HG03139 (cell line): ENCODE measurements at regions not wholly inside any gene's neighbourhood (a gene's known extent, or its start where the extent isn't known, plus 50 kb on each side); places are given as distances from the start of the nearest gene placed in this dataset.
"Not testable (repeated sequence)": the region's sequence is repeated elsewhere in the genome, so short reads cannot be mapped to it uniquely, and the experiment has no call there.

Experiments
- ATAC-seq: cut with Tn5 transposase; IDR thresholded peaks from one replicate; pipeline ENCODE4 v1.9.1; 2021; ENCODE audit not compliant: unreplicated experiment

DNA sequence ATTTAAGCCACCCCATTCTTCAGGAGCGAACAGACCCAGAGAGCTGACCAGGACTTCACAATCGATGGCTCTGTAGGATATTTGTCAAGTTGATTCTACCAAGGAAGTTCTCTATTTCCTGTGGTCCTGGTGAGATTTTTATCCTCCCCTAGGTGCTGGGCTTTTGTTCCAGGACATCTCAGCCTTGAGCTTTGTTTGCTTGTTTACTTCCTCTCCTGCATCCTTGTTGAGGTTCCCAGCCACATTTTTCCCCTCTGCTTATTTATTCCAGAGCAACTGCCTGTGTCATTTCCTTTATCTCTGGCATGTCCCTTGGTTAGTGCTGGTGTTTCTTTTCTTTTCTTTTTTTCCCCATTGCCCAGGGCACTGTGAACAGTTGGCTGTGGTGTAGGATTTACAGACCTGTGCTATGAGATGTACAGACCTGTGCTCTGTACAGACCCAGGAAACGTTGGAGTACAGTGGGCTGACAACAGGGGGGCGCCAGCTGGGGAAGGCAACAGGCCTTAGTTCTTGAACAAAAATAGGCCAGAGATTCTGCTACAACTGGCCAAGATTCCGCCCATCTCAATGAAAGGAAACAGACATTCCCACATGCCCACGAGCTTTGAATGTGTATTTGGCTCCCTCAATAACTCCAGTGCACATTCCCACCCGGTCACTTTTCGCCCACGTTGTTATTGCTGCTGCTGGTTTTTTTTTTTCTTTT is 235.9 kb upstream of the DDI1 start:
- no peak for ATAC-seq

- ATAC-seq, result no peak
These were observed 233.4 kb upstream of the DDI1 start for GRCh38 chr11:103803062-103803461.

DNA sequence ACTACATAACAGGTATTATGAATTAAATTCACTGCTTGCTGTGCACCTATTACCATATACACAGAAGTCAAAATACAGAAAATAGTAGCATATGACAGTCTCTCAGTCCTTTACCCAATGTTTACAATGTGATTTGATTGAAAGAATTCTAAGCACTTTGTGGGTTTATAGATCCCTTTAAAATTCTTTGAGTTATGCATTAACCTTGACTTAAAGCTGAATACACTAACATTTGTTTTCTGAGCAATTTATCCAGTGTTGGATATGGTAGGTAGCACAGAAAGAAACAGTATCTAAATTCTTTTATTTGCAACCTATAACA is 230.8 kb upstream of the DDI1 start:
- no peak for ATAC-seq

DNA sequence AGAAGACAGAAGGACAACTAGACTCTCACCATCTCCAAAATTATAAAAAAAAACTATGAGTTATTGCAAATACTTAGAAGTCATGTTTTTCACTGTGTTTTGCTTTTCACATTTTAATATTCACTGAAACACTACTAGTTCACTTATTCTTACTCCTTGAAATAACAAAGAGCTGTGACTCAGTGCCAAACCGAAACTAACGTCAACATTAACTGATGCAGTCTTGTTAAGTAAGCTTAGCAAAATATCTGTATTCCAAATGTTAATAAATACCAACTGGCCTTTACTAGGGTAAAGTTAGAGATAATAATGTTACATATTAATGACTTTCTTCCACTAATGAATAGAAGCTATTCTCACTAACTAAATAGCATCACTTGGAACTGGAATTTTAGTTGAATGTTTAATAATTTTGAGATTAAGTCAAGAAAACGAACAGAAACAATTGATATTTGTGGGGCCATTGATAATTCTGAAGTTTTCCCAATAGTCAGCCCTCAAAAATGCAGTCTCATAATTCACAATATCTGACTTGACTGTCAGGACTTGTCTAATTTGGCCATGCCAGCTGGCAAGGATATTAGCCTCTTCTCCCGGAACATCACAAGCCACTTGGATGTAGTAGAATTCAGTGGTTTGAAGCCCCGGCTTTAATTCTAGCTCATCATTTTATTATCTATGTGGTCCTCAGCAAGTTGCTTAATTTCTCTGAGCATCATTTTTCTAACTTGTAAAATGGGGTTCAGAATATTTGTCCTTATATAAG is 230.1 kb upstream of the DDI1 start:
- ATAC-seq, result no peak

- no peak for ATAC-seq
These were observed 228.6 kb upstream of the DDI1 start for GRCh38 chr11:103807806-103808205.

DNA sequence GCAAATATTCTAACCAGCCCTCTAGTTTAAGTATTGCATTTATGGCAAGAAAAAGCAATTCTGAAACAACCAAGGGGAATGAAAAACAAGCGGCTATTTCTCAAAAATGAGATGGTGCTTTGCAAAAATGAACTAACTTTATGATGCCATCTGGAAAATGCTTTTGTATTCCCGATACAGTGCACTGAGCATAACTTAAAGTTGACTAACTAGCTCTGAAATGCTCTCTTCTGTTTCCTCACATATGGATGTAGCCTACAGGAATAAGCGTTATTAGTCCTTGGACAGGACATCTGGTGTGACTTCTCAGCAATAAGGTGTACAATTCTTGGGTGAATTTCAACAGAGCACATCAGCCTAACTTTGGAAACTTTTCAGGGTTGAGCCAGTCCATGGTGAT is 228.2 kb upstream of the DDI1 start:
- no peak for ATAC-seq

GRCh38 chr11:103811870-103812455 is 224.5 kb upstream of the DDI1 start:
- no peak for ATAC-seq

DNA sequence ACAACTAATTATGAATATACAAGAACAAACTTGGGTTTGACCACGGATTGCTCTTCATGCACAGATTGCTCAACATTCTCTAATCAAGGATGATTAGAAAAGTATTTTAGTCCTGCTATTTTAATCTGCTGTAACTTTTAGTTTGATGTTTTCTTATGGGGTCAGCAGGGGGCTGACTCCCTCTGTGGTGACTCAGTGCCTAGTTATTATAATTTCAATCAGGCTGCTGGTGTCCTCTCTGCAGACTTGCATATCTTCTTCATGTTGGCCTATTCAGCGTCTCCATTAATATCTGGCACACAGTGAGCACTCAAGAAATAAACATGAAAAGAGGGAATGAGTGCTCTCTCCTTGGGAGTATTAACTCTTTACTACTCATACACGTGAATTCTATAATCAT is 223.8 kb upstream of the DDI1 start:
- ATAC-seq, result no peak

DNA sequence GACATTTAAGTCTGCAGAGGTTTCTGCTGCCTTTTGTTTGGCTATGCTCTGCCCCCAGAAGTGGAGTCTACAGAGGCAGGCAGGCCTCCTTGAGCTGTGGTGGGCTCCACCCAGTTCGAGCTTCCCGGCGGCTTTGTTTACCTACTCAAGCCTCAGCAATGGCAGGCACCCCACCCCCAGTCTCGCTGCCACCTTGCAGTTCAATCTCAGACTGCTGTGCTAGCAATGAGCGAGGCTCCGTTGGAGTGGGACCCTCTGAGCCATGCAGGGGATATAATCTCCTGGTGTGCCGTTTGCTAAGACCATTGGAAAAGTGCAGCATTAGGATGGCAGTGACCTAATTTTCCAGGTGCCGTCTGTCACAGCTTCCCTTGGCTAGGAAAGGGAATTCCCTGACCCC is 216.1 kb upstream of the DDI1 start:
- not testable (repeated sequence) for ATAC-seq

GRCh38 chr11:103824116-103824515 is 212.3 kb upstream of the DDI1 start:
- ATAC-seq, result no peak

DNA sequence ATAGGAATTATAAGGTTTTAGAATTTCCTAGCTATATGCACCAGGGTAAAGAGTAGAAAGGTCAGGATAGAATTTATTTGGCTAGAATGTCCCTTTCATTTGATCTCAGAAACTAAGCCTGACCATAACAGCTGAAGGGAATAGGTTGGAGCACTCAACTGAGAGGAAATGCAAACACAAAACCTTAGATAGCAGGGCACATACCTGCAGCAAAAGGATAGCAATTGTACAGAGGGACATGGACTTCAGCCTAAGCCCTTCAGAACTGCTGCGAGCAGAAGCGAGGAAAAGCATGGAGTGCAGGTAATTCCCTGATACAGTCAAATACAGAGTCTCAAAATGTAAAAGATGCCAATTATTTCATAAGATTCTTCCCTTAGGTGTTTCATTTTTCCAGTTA is 211.0 kb upstream of the DDI1 start:
- ATAC-seq, result no peak

DNA sequence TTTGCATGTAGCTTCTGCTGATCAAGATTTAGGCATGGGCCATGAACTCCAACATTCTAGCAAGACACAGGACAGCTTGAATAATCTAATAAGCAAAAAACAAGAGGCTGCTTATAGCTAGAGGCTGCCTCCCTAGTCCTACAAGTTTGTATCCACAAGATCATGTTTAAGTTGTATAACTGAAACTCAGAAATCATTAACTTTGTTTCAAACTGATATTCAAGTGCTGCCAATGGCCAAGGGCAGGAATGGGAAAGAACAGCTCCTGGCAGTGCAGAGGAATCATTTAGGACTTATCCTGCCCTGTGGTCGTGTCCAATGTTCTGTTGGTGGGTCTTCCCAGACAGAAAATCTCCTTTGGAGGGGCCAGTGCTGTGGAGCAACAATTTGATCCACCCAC is 209.6 kb upstream of the DDI1 start:
- ATAC-seq, result no peak

DNA sequence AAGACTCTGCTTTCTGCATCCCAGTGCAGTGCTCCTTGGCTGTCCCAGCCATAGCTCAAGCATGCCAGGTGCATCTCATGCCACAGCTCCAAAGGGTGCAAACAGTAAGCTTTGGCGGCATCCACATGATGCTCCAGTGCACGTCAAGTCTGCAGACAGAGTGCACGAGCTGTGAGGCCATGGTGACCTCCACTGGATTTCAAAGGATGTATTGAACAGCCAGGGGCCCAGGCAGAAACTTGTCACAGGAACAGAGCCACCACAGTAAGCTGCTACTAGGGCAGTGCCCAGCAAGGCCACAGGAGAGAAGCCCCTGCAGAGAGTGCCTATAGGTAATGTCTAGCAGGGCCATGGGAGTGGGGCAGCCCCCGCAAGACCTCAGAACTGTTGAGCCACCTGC is 206.8 kb upstream of the DDI1 start:
- no peak for ATAC-seq

DNA sequence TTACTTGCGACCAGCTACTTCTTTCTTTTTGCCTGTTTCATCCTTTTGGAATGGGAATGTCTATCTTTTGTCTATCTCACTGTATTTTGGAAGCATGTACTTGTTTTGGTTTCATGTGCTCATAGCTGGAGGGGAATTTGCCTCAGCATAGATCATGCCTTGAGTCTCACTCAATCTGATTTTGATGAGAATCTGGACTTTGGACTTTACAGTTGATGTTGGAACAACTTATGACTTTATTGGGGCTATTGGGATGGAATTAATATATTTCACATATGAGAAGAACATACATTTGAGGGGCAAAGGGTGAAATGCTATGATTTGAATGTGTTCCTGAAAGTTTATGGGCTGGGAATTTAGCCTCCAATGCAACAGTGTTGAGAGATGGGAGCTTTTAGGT is 206.2 kb upstream of the DDI1 start:
- no peak for ATAC-seq

- no peak for ATAC-seq
These were observed 203.7 kb upstream of the DDI1 start for GRCh38 chr11:103832762-103833161.

DNA sequence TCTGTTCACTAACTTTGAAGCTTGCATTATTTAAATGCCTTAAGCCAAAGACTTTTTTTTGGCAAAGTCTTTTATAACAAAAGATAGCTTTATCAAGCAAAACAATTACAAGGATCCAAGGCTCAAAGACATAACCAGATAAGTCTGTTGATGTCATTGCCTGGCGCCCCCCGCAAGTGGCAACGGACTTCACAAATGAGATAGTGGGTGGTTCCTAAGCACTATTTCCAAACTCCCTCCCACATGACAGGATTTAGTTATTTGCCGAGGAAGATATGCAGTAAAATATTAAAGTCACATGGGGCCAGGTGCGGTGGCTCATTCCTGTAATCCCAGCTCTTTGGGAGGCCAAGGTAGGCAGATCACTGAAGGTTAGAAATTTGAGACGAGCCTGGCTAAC is 194.2 kb upstream of the DDI1 start:
- ATAC-seq, result no peak

- ATAC-seq, result no peak
These were observed 193.6 kb upstream of the DDI1 start for GRCh38 chr11:103842795-103843194.

- ATAC-seq, result peak; percentile 91
These were observed 191.9 kb upstream of the DDI1 start for GRCh38 chr11:103844327-103845215.

GRCh38 chr11:103845331-103845730 is 191.1 kb upstream of the DDI1 start:
- ATAC-seq, result no peak

DNA sequence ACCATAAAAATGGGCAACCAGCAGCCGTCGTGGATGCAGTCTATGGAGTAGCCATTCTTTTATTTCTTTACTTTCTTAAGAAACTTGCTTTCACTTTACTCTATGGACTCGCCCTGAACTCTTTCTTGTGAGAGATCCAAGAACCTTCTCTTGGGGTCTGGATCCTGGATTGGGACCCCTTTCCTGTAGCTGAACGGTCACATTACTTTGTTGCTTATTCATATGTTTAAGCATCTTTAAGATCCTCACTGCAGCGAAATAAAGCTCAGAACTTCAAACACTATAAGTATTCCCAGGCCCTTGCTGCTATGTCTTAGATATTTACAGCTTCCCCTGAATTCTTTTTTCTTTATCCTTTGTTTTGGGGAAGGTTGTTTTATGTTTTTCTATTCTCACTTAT is 187.8 kb upstream of the DDI1 start:
- no peak for ATAC-seq

GRCh38 chr11:103849366-103849765 is 187.1 kb upstream of the DDI1 start:
- no peak for ATAC-seq
